NCI-H2227 treated with DMSO at 0.1 percent for 48 hours (cell line): ENCODE measurements at regions not wholly inside any gene's neighbourhood (a gene's known extent, or its start where the extent isn't known, plus 50 kb on each side); places are given as distances from the start of the nearest gene placed in this dataset.

Experiments
- DNase-seq: peaks from one replicate; lab custom pipeline; 2025; lab: John Stamatoyannopoulos, UW

DNA sequence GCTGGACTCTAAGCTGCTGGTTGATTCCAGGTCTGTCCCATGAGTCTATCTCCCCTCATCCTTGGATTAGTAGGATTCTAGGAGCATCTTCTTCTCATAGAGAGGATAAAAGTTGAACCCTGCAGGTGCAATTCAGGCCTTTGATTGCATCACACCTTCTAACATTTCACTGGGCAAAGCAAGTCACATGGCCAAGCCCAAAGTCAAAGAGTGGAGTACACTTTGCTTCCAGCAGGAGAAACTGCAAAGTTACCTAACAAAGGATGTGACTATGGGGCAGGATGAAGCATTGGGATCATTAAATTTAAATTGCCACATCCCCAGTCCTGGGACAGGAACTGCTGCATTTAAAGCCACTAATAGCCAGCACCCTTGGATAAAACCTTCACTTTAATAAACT lies 51.0 kb upstream of the EGFLAM start:
- DNase-seq: no peak

DNA sequence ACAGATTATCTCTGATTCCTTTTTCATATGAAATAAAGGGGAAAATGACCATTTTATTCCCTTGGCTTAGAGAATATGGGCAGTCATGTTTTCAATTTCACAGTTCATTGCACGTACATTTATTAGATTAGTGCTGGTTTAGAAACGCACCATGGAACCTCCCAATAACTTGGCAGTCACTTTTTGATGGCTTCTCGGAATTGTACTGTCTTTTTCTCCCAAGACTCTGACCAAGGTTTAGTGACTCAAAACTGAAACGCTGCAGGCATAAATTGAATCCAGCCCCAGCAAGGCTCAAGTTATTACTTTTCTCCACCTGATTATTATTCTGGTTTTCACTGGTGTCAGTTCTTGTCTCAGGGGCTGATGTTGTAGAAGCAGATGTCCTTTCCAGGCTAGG lies 55.6 kb upstream of the EGFLAM start:
- DNase-seq: no peak

DNA sequence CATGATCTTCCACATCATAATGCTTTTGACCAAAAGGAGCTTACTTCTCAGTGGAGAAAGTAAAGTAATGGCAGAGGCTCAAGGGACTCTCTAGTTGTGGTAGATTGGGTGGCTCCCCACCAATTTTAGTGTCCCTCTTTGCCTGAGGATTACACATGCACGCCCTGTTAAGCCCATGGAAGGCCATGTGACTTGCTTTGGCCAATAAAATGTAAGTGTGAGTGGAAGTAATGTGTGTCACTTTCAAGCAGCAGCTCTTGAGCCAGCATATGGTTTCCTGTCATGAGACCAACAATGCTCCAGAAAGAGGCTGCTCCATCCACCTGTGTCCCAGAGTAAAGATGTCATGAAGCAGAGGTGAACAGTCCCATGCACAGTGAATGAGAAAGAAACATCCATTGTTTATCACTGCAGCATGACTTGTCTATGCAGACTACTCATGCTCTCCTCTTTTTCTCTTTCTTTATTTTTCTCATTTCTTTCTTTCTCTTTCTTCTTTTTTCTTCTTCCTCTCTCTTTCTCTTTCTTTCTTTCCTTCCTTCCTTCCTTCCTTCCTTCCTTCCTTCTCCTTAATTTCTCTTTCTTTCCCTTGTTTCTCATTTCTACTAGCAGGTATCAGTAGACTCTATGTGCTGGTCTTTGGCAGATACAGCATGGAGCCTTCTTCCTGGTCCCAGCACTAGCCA lies 57.3 kb upstream of the EGFLAM start:
- no peak for DNase-seq

DNA sequence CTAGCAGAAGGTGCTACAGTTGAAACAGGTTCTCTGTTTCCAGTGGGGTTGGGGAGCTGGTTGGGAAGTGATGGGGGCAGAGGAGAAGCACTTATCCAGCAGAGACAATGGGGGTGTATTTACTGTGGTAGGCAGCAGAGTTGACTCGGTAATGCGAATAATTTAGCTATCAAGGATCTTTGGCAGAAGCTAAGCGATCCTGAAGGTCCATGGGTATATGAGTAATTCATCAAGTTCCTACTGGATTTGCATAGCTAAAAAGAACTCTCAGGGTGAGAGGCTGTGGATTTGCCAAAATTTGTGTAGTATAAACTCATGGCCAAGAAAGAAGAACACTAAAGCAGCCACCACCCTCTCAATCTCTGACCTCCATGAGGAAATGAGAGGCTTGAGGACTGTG lies 61.2 kb upstream of the EGFLAM start:
- DNase-seq: no peak

DNA sequence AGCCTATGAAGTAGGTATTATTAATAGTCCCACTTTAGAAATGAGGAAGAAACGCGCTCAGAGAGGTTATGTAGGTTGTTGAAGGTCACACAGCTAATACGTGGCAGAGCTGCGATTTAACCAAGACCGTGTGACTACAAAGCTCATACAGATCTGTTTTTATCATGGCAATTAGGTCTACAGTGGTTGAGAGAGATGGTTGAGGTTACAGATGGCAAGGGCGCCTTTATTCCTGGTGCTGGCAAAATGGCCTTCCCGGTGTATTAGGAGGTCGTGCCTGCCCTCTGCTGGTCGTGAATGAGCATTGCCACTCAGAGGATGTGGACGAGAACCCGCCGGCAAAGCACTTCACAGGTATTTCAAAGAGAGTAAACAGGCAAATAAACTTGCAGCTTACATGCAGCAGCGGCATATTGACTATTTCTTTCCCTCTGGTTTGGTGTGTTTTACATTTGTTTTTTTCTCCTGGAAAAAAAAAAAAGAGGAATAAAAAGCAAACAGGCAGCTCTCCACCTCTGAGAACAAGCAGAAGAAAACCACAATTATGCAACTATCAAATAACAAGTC lies 65.3 kb upstream of the EGFLAM start:
- peak; percentile 58 for DNase-seq

DNA sequence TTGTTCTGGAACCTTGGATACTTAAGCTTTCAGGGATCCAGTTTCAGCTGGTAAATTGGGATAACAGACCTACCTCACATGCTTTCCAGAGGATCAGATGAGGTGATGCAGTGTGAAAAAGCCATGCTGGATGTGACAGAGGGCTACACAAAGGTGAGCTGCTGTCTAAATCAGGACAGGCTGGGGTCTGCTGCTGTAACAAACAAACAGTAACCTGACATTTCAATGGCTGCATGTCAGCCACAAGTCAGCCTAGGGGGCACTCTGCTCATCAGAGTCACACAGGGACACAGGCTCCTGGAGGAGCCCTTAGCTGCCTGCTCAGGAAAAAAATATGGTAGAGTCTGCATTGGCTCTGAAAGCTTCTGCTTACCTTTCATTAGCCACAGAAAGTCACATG lies 66.7 kb upstream of the EGFLAM start:
- no peak for DNase-seq

DNA sequence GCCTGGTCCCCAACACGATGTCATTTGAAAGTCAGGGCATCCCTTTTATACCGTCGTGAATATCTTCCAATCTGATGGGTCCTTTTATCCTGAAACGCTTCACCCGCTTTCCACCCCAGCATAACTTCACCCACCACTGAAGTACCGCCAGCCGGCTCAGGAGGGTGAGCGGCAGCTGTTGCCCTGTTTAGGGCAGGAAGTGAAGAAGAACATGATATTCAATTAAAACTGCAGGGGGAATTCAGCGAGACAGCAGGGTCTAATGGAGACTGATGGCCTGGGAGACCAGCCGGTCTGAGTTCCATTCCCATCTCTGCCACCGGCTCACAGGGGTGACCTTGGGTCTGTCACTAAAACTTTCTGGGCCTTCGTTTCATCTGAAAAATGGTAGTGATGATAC lies 68.2 kb upstream of the EGFLAM start:
- no peak for DNase-seq

DNA sequence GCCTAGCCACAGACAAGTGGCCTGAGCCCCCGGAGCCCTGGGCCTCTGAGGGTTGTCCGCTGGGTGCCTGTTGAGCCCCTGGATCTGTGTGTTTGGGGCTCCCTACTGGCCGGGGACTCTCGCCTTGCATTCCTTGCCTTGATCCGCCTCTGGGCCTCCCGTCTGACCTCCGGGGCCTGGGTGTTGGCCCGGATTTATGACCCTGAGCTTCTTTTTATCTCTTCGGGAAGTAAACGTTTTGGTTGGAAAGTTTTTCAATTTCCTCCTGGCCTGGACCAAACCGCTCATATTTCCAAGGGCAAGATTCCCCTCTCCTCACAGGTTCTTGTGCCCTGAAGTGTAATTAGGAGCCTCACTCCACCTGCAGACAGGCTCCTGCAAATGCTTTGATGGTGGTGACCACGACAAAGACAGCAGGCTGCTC lies 69.3 kb upstream of the EGFLAM start:
- no peak for DNase-seq

DNA sequence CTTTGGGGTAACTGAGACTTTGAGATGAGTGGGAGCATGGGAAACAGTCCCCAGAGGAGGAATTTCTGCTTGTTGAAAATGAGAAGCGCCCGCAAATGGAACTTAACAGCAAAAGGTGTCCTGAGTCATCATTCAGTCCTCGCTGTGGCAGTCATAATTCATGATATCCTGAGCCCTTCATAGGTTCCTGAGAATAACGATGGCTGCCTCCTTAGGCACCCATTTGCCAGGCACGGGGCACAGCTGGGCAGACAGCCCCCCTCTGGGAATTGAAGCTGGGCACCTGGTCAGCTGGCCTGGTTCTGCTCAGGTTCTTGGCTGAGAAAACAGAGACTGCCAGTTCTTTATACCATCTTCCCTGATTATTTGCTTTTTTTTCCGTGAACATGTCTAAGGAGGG lies 69.8 kb upstream of the EGFLAM start:
- no peak for DNase-seq

DNA sequence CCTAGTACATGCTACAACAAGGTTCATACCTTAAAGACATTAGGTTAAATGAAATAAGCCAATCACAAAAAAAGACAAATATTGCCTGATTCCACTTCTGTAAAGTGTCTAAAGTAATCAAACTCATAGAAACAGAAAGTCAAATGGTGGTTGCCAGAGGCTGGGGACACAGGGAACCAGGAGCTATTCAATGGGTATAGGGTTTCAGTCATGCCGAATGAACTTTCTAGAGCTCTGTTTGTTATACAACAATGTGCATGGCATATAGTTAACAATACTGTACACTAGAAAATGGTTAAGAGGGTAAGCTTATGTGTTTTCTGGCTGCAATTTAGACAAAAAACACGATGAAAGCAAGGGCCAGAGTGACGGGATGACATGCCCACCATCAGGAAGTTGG lies 70.8 kb upstream of the EGFLAM start:
- DNase-seq: no peak

DNA sequence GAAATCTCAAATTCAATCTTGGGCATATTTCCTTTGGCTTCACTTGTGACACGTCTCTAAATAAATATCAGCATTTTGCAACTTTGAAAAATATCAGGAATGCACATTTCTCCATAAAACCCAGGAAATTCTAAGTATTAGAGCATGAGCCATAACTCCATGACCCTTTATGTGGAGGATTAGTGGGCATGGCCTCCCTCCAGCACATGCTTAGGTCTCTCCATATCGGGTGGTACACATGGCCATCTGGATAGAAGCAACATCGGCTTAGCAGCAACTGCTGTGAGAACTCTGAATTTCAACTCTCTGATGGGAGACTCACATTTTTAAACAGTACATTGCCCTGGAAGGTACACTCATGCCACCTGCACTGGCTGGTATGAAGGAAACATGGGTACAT lies 73.7 kb upstream of the EGFLAM start:
- no peak for DNase-seq

DNA sequence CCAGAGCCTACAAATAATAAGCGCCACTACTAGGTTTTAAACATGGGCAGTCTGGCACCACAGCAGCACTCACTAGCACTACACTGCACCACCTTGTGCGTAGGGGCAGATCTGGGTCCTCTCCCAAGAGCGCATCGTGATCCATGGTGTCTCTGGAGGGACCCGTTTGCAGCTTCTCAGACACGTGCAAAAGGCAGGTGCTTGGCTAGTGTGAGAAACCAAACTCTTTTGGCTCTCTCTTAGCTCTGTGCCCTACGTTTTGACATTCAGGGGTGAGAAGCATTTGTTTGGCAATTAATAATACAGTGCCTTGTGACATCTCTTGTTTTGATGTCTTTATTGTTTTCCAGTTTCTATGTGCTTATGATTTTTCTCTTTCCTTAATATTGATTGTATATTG lies 75.4 kb upstream of the EGFLAM start:
- DNase-seq: no peak

DNA sequence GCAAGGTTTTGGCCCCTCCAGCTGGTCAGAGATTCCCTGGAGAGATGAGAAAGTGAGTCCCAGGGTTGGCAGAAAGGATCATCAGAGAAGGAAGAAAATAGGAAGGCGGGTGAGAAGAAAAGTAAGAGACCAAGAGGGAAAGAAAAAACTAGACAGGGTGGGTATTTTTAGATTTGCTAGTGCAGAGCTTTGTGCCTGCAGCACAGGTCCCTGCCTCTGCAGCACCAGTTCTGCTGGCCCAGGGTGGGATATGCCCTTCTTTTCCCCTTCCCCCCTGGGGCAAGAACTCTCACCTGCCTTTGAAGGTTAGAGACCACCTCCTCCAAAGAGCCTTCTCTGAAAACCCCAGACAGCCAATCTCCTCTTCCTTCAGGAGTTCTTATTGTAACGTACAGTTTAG lies 90.3 kb upstream of the EGFLAM start:
- DNase-seq: no peak

DNA sequence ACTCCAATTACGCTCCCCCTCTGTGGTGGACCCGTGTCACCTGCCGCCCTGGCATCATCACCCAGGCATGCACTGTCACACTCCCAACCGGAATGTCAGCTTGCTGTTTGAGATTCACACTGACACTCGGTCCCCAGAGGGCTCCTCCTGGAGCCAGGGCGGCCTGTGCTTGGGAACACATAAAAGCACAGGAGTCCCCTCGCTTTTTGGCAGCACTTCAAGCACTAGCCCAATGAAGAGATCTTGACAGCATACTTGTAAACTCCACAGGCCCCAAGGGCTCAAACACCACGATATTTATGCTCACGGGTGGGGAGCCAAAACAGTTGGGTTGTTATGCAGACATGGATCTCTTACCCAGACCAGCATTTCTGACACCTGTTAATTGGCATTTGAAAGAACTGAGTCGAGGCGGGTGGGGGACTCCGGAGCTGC lies 90.8 kb upstream of the EGFLAM start:
- no peak for DNase-seq

DNA sequence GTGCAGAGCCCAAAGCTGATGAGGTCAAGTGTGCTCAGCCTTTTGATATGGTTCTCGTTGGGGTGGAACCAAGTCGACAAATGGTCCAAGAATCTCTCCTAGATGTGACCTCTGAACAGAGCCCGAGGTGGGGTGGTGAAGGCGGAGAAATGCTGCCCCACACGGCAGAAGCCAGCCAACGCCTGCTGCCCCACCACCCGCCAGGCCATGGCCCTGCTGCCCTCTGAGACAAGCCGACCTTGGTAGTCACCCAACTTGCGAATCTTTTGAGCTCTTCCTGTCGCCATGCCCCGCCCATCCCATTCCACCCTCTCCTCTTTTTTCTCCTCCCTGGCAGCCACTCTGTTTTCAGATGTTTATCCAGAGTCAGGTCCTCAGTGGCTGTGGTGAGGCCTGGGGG lies 91.5 kb upstream of the EGFLAM start:
- DNase-seq: no peak

DNA sequence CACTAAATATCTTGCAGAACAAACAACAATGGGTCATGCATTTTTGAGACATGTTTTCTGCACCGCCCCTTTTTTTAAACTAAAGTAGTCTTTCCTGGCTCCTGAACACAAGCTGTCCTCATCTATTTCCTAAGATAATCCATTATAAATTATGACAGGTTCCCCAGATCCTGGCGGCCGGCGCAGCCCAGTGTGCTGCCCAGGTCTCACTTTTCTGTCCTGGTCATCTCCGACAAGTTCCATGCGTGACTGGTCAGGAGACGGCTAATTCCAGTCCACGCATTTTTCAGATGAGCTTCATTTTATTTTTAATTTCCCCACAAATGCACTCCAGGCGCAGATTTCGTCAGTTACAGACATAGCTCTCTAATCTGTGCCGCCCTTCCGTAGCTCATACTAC lies 92.9 kb upstream of the EGFLAM start:
- DNase-seq: no peak

DNA sequence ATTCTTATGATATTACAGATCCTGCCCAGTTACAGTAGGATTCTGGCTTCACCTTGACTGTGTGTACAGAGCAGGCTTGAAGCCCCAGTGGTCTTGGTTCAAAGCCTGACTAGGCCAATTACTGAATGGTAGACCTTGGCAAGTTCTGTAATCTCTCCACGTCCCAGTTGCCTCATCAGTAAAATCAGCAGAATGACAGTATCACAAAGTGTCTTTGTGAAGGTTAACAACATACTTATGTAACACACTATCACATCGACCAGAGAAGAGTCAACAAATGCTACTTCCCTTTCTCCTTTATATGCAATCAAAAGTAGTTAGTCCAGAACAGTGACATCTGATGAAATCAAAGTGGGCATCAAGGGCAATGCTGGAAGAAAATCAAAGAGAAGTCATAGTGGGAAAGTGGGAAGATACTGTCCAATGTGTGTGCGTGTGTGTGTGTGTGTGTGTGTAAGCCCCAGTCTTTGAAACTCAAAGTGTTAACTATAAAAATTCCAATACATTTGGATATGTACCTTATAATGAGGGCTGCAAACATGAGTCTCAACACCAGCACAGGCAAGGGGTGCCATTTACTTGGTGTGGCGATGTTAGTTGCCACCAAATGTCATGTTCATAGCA lies 93.5 kb upstream of the EGFLAM start:
- no peak for DNase-seq

DNA sequence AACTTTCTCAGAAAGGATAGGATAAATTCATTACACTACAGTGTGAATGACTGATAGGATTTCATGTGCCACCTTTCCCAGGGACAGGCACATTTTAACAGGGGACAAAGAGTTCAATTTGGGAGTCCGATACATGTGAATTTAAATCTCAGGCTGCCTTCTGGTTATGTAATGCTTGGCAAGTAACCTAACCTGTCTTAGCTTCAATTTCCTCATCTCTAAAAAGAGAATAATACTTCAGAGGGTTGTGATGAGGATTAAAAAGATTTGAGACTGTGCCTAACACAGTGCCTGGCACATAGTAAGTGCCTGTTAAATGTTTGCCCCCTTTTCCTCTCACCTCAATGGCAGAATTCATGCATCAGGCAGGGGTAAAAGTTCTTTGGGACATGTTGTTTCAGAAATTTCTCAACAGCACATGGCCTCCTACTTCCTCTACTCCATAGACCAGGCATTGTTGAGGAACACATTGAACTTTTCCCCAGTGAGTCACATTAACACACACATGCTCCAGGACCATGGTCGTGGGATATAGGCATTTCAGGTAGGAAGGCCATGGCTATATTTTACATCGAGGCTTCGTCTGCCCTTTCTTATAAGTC lies 94.6 kb upstream of the EGFLAM start:
- no peak for DNase-seq

DNA sequence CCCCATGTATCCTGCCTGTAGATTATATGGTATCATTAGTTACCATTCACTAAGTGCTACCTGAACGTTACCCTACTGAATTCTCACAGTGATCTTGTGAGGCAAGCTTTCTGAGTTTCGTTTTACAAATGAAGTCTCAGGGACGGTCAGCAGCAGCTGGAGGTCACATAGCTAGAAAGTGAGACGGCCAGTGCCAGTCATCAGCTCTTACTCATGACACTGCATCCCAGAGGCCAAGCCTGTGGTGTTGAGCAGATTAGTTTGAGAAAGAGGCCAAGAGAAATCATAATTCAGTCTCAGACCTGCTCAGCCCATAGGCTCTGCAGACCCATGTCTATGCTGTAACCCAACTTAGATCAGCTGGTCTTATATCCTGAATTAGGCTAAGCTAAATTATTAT lies 95.7 kb upstream of the EGFLAM start:
- DNase-seq: no peak

DNA sequence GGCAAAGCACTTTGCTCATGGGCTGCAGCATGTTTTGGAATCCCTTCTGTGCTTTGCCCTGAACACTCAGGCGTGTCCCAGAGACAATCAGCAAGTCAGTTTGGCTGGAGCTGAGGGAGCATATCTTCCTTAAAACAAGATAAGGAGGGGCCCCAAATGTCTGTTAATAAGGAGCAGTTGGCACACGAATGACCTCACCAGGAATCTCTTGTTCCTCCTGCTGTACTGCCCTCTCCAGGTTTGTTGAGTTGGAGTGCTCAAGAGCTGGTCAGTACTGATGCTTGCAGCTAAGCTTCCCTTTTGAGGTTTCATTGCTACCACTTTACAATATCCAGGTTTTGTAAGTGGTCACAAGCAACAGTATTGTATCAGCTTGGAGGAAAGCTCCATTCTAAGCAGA lies 101.3 kb upstream of the EGFLAM start:
- DNase-seq: no peak

DNA sequence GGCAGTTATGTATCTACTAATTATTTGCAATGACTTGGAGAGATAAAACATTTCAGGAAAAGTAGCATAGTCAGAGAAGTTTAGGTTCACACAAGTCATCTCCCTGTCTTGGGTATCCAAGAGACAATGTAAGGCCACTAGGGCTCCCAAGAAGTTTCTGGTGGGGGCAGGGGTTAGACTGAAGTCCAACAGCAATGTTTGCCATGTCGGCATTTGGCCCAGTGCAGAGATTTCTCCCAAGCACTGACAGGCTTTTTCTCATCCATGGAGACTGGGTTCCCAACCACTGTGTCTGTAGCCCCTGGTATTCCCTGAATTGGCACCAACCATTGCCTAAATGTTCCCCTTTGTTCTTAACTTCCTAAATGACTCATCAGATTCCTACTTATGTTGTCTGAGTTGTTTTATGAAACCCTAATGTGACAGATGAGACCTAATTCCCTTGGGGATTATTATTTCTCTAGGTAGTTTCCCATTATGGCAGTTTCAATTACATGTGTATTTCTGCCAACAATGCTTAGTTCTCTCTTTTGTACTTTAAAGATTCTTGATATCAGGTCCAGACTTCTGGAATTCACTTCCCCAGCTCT lies 103.6 kb upstream of the EGFLAM start:
- no peak for DNase-seq

DNA sequence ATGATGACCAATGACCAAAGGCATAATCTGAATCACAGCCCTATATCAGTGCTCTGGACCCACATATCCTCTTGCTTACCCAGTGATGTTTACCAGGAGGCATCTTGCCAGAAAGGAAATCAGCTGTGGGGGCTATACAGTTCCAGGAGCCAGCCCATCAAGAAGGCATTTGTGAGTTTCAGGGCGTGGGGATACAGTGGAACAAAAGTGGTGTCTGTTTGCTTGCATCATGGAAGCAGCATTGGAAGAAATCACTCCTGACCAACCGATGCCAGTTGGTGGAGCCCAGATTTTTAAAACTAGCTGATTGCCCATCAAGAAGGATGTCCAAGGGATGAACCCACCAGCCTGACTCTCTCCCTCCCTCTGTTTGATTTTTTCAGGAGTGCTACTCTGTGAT lies 106.5 kb upstream of the EGFLAM start:
- no peak for DNase-seq

DNA sequence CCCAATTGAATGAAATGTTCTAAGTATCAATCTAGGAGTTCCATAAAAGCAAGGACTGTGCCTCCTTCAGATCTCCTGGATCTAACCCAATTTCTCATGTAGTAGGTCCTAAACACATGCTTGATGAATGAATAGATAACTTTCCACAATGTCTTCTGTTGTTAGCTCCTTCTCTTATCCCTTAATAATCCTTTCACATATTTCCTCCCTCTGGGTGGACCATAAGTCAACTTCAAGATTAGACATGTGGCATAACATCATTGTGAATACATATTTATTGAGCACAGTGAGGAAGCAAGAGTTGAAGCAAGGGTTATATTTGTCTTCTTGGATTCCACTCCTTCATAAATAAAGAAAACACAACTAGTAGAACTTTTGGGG lies 108.6 kb upstream of the EGFLAM start:
- DNase-seq: no peak
